ENCODE measurements at regions not wholly inside any gene's neighbourhood (a gene's known extent, or its start where the extent isn't known, plus 50 kb on each side); places are given as distances from the start of the nearest gene placed in this dataset.

- TF ChIP-seq POLR2A (IDR thresholded peaks at IDR 0.05), result no peak
- TF ChIP-seq, protein P1, sequence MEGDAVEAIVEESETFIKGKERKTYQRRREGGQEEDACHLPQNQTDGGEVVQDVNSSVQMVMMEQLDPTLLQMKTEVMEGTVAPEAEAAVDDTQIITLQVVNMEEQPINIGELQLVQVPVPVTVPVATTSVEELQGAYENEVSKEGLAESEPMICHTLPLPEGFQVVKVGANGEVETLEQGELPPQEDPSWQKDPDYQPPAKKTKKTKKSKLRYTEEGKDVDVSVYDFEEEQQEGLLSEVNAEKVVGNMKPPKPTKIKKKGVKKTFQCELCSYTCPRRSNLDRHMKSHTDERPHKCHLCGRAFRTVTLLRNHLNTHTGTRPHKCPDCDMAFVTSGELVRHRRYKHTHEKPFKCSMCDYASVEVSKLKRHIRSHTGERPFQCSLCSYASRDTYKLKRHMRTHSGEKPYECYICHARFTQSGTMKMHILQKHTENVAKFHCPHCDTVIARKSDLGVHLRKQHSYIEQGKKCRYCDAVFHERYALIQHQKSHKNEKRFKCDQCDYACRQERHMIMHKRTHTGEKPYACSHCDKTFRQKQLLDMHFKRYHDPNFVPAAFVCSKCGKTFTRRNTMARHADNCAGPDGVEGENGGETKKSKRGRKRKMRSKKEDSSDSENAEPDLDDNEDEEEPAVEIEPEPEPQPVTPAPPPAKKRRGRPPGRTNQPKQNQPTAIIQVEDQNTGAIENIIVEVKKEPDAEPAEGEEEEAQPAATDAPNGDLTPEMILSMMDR (IDR thresholded peaks at IDR 0.05), result no peak
- Histone ChIP-seq H3K27ac (peak overlapping the region in 1 of 4 donors; percentile 46), H3K4me3 (no peak overlapping the region), H3K9me3 (no peaks in the 10 kb centered on the region), H3K36me3 (replicated peaks in 1 of 2; ENCODE audit: insufficient read depth in 1 of 2, low read depth in 2 of 2) (no peaks in the 10 kb centered on the region), H3K4me1 (peaks cover 12% of the 10 kb centered on the region), H3K27me3 (no peaks in the 10 kb centered on the region)
- DNase-seq (no peak), ATAC-seq (no peak)
- 71 to 76% methylated on average over 6 of the region's 6 CpGs for WGBS, 2 donors
- intact Hi-C loops (cut with DNase I), result no loop called here
These were observed 186.5 kb upstream of the TMEM72 start for GRCh38 chr10:44724415-44725174.

DNA sequence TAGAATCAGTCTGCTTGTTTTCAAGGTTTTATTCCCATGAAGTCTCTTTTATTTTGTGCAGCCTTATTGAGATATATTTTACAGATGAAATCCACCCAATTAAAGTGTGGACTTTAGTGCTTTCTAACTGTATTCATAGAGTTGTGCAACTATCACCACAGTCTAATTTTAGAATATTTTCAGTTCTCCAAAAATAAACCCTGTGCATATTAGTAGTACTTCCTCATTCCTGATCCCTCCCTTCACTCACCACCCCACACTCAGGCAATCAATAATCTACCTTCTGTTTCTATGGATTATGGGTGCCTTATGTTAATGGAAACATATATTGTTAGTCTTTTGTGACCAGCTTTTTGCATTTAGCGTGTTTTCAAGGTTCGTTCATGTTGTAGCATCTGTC lies 185.7 kb upstream of the TMEM72 start:
- DNase-seq (no peak), ATAC-seq (peak; percentile 63)
- TF ChIP-seq POLR2A (IDR thresholded peaks at IDR 0.05), result no peak
- TF ChIP-seq, protein P1 (IDR thresholded peaks at IDR 0.05), result no peak

GRCh38 chr10:44731283-44731682 lies 179.9 kb upstream of the TMEM72 start:
- Histone ChIP-seq H3K4me1 (peaks cover 28% of the 10 kb centered on the region), H3K27me3 (no peaks in the 10 kb centered on the region), H3K36me3 (replicated peaks in 1 of 2; ENCODE audit: insufficient read depth in 1 of 2, low read depth in 2 of 2) (no peaks in the 10 kb centered on the region), H3K4me3 (no peak overlapping the region), H3K27ac (peak overlapping the region in 1 of 4 donors; percentile 59), H3K9me3 (no peaks in the 10 kb centered on the region)
- intact Hi-C loops (cut with DNase I), result no loop called here
- ATAC-seq (no peak), DNase-seq (peak in 1 of 4 donors; percentile 22)
- TF ChIP-seq, protein P1 (IDR thresholded peaks at IDR 0.05), result no peak
- no peak for TF ChIP-seq POLR2A (IDR thresholded peaks at IDR 0.05)
- 62 to 63% methylated on average over 2 of the region's 2 CpGs for WGBS, 2 donors

More for the DNA sequence above, 185.7 kb upstream of the TMEM72 start:
- Histone ChIP-seq H3K4me3 (no peak overlapping the region), H3K27ac (peak overlapping the region in 2 of 4 donors; percentile 21 to 46), H3K4me1 (peaks cover 12% of the 10 kb centered on the region), H3K27me3 (no peaks in the 10 kb centered on the region), H3K9me3 (no peaks in the 10 kb centered on the region), H3K36me3 (replicated peaks in 1 of 2; ENCODE audit: insufficient read depth in 1 of 2, low read depth in 2 of 2) (no peaks in the 10 kb centered on the region)
- intact Hi-C loops (cut with DNase I), result no loop called here
- WGBS, 2 donors, result 82 to 90% methylated on average over 2 of the region's 2 CpGs

- 12 to 16% methylated on average over 5 of the region's 5 CpGs for WGBS, 2 donors
- ATAC-seq (peak; percentile 76), DNase-seq (peak in 3 of 4 donors; percentile 55 to 66 (median 61))
- Histone ChIP-seq H3K4me3 (no peak overlapping the region), H3K27me3 (no peaks in the 10 kb centered on the region), H3K27ac (peak overlapping the region in 3 of 4 donors; percentile 29 to 60 (median 42)), H3K36me3 (replicated peaks in 1 of 2; ENCODE audit: insufficient read depth in 1 of 2, low read depth in 2 of 2) (no peaks in the 10 kb centered on the region), H3K4me1 (peaks cover 28% of the 10 kb centered on the region), H3K9me3 (no peaks in the 10 kb centered on the region)
- no peak for TF ChIP-seq POLR2A (IDR thresholded peaks at IDR 0.05)
- TF ChIP-seq, protein P1 (IDR thresholded peaks at IDR 0.05), result peak in 6 of 7 experiments; percentile 29 to 51 (median 40)
- intact Hi-C loops (cut with DNase I), result no loop called here
These were observed 177.3 kb upstream of the TMEM72 start for GRCh38 chr10:44733501-44734488.

All from body of pancreas (tissue), 4 donors.